HL-60 (cell line): ENCODE measurements at regions not wholly inside any gene's neighbourhood (a gene's known extent, or its start where the extent isn't known, plus 50 kb on each side); places are given as distances from the start of the nearest gene placed in this dataset.

Experiments used
- POLR2AphosphoS5 ChIP-seq: IDR thresholded peaks from 2 replicates; pipeline ENCODE4 v1.6.1; 2012; ENCODE audit warnings: low read depth
- TF ChIP-seq, protein P1 (sequence below): IDR thresholded peaks from one replicate; pipeline ENCODE4 v1.5.1; 2011; ENCODE audit warnings: low read length, control low read depth, inconsistent platforms; ENCODE audit not compliant: insufficient read depth

DNA sequence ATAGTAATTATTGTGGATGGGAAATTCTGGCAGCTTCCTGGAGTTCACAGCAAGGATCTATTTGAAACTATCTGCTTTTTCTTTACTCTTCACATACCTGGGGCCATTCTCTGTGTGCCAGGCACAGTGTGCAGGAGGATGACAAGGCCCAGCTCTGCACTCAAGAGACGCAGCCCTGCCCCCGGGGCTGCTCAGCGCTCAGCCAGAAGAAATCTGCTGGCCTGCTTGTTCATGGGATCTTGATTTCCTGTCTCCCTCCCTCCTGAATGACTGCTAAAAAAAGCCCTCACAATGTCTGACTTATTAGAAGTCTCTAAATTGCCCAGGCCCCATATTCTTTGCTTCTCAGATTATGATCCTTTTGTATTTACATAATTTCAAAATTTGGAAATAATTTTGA lies 210.9 kb downstream of the DCDC2C start:
- TF ChIP-seq, protein P1, sequence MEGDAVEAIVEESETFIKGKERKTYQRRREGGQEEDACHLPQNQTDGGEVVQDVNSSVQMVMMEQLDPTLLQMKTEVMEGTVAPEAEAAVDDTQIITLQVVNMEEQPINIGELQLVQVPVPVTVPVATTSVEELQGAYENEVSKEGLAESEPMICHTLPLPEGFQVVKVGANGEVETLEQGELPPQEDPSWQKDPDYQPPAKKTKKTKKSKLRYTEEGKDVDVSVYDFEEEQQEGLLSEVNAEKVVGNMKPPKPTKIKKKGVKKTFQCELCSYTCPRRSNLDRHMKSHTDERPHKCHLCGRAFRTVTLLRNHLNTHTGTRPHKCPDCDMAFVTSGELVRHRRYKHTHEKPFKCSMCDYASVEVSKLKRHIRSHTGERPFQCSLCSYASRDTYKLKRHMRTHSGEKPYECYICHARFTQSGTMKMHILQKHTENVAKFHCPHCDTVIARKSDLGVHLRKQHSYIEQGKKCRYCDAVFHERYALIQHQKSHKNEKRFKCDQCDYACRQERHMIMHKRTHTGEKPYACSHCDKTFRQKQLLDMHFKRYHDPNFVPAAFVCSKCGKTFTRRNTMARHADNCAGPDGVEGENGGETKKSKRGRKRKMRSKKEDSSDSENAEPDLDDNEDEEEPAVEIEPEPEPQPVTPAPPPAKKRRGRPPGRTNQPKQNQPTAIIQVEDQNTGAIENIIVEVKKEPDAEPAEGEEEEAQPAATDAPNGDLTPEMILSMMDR: no peak
- TF ChIP-seq POLR2AphosphoS5: no peak
